Activated naive CD8-positive, alpha-beta T cell treated with anti-CD3 and anti-CD28 coated beads, Interleukin-2, amount 10 ng/mL, durations not matched to agents 7 days and 5 days (primary cell): ENCODE measurements at regions not wholly inside any gene's neighbourhood (a gene's known extent, or its start where the extent isn't known, plus 50 kb on each side); places are given as distances from the start of the nearest gene placed in this dataset.
"Not testable (repeated sequence)": the region's sequence is repeated elsewhere in the genome, so short reads cannot be mapped to it uniquely, and the experiment has no call there.

ENCODE experiments used
- ATAC-seq: fragments of 150-1000 bp; cut with Tn5 transposase; one replicate; pipeline ENCODE4 v1.10.0; 2021; ENCODE audit warnings: low read depth, moderate library complexity
- POLR2A ChIA-PET: fragments of 350-600 bp; sonication (Branson Sonifier 250); formaldehyde crosslinking; loops from one replicate; lab custom pipeline; 2021; ENCODE audit warnings: antibody characterized with exemption; lab: Charles Lee
- DNase-seq: peaks from one replicate; pipeline ENCODE4 v3.0.0; 2021
- H3K27ac Mint-ChIP-seq: one replicate; pipeline ENCODE4 v1.8.0; 2022; ENCODE audit warnings: mild to moderate bottlenecking, mixed read lengths
- H3K27me3 Mint-ChIP-seq: one replicate; pipeline ENCODE4 v1.8.0; 2022; ENCODE audit warnings: mild to moderate bottlenecking, moderate library complexity, mixed read lengths
- H3K36me3 Mint-ChIP-seq: one replicate; pipeline ENCODE4 v1.8.0; 2021; ENCODE audit warnings: mild to moderate bottlenecking, mixed read lengths
- H3K4me1 Mint-ChIP-seq: one replicate; pipeline ENCODE4 v1.8.0; 2021; ENCODE audit warnings: mixed read lengths
- H3K4me3 Mint-ChIP-seq: one replicate; pipeline ENCODE4 v1.8.0; 2022; ENCODE audit warnings: mild to moderate bottlenecking, moderate library complexity, mixed read lengths
- H3K9me3 Mint-ChIP-seq: one replicate; pipeline ENCODE4 v1.8.0; 2021; ENCODE audit warnings: mixed read lengths

DNA sequence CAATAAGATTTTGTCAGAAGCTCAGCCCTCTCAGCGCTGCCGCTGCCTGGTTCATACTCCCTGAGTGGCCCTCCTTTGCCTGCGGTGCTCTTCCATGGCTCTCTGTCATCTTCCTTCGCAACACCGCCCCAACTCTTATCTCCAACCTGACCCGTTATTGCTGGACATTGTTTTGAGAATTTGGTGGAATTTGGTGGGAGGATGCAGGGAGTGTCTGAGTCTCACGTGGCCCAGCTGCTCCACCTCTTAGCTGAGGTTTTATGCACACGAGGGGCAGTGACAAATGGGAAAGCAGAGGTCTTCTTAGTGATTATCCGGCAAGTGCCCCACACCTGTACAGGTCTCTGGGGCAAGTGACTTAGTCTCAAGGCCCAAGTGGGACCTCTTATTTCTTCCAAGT lies 97.5 kb upstream of the RPH3A start:
- no peak for ATAC-seq
- DNase-seq, result no peak
- Mint-ChIP-seq H3K4me3 (no peak overlapping the region), H3K9me3 (no peaks in the 10 kb centered on the region), H3K27ac (no peak overlapping the region), H3K4me1 (no peaks in the 10 kb centered on the region), H3K27me3 (peaks cover 14% of the 10 kb centered on the region), H3K36me3 (no peaks in the 10 kb centered on the region)
- POLR2A ChIA-PET, result no interaction called here

DNA sequence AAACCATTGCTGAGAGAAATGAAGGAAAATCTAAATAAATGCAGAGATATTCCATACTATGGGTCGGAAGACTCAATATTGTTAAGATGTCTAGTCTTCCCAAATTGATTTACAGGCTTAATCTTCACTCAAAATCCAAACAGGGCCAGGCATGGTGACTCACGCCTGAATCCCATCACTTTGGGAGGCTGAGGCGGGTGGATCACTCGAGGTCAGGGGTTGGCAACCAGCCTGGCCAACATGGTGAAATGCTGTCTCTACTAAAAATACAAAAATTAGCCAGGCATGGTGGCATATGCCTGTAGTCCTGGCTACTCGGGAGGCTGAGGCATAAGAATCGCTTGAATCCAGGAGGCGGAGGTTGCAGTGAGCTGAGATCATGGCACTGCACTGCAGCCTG lies 94.1 kb upstream of the RPH3A start:
- ATAC-seq, POLR2A ChIA-PET, H3K9me3 Mint-ChIP-seq, H3K4me3 Mint-ChIP-seq, H3K27ac Mint-ChIP-seq, DNase-seq, H3K36me3 Mint-ChIP-seq, H3K4me1 Mint-ChIP-seq: not testable (repeated sequence)
- peaks cover 23% of the 10 kb centered on the region for H3K27me3 Mint-ChIP-seq

DNA sequence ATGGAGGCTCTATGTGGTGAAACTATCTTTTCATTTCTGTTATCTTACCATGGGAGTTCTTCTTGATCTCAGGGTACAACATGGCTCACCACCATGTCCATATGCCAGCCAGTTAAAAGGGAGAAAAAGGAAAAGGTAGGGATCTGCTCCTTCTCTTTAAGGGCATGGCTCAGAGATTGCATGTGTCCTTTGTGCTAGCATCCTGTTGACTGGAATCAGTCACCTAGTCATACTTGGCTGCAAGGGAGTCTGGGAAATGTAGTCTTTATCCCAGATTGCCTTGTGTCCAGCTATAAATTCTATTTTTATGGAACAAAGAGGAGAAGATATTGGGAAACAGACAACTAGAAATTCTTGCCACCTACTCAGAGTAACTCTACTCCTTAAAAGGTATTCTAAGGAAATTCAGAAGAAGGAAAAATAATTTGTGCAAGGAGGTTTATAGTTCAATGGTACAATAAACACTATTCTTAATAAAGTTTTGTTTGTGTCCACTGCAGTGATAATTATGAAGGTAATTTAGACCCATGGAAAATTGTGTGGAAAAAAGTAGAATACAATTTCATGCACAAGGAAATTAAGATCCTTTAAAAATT lies 86.4 kb upstream of the RPH3A start:
- H3K27me3 Mint-ChIP-seq, result peaks cover 15% of the 10 kb centered on the region
- no peak for DNase-seq
- no peak overlapping the region for H3K27ac Mint-ChIP-seq
- H3K4me3 Mint-ChIP-seq, result no peak overlapping the region
- POLR2A ChIA-PET, result no interaction called here
- ATAC-seq, result no peak
- H3K4me1 Mint-ChIP-seq, result no peaks in the 10 kb centered on the region
- H3K9me3 Mint-ChIP-seq, result no peaks in the 10 kb centered on the region
- no peaks in the 10 kb centered on the region for H3K36me3 Mint-ChIP-seq

DNA sequence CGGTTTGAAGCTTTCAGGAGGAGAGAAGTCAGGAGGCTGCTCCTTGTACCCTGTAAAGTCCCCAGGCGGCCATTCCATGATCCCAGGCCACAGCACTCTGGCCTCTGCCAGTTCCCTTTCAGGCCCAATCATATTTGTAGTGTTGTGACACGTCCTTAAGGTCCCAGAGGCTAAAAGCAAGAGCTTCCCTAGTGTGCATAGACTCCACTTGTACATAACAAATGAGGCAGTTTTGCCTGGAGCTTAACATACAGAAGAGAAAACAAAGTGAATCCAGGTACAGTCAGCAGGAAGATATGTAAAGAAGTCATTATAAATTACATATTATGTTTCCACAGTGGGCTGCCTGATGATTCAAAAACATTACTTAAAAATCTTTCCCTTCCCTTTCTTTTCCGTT lies 81.1 kb upstream of the RPH3A start:
- H3K36me3 Mint-ChIP-seq, result no peaks in the 10 kb centered on the region

DNA sequence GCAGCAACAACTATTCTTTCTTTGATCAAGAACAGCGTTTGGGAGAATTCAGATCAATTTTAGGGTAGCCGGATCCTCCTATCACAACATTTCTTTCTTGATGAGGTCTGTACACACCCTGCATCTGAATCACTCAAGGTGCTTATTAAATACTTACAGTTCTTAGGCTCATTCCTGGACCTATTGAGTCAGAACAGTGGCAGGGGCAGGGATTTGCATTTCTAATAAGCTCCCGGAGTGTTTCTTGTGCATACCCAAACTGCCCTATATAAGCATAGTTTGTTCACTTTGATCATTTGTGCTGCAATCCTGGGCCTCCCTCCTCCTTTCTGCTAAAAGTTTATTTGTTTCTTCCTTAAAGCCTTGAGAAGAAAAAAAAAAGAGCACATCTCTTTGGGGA lies 80.5 kb upstream of the RPH3A start:
- Mint-ChIP-seq H3K27ac (no peak overlapping the region), H3K9me3 (no peaks in the 10 kb centered on the region), H3K36me3 (no peaks in the 10 kb centered on the region), H3K27me3 (peaks cover 9% of the 10 kb centered on the region), H3K4me1 (no peaks in the 10 kb centered on the region), H3K4me3 (no peak overlapping the region)
- ATAC-seq (no peak), DNase-seq (no peak)
- POLR2A ChIA-PET, result no interaction called here

More for the DNA sequence above, 81.1 kb upstream of the RPH3A start:
- no peak overlapping the region for H3K4me3 Mint-ChIP-seq
- H3K27ac Mint-ChIP-seq, result no peak overlapping the region
- no peak for DNase-seq
- POLR2A ChIA-PET, result no interaction called here
- ATAC-seq, result no peak
- peaks cover 9% of the 10 kb centered on the region for H3K27me3 Mint-ChIP-seq
- no peaks in the 10 kb centered on the region for H3K9me3 Mint-ChIP-seq
- no peaks in the 10 kb centered on the region for H3K4me1 Mint-ChIP-seq

DNA sequence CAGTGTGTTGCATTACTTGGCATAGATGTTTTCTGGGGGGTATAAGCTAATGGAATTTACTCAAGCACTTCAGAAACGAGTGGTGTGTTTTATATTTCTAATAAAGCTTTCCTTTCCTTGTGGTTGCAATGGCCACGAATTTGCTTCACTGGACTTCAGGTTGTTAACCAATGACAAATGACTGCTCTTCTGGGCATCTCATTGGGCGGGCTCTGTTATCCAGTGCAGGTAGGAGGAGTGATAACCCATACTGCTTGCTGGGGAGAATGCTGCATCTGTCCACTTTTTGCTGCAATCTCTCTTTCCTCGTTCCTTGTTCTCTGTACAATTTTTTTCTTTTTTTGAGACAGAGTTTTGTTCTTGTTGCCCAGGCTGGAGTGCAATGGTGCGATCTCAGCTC lies 80.0 kb upstream of the RPH3A start:
- POLR2A ChIA-PET, result no interaction called here
- ATAC-seq (no peak), DNase-seq (no peak)
- H3K27ac Mint-ChIP-seq, result no peak overlapping the region
- H3K4me1 Mint-ChIP-seq, result no peaks in the 10 kb centered on the region
- H3K9me3 Mint-ChIP-seq, result no peaks in the 10 kb centered on the region
- peaks cover 7% of the 10 kb centered on the region for H3K27me3 Mint-ChIP-seq
- H3K4me3 Mint-ChIP-seq, result no peak overlapping the region
- H3K36me3 Mint-ChIP-seq, result no peaks in the 10 kb centered on the region

DNA sequence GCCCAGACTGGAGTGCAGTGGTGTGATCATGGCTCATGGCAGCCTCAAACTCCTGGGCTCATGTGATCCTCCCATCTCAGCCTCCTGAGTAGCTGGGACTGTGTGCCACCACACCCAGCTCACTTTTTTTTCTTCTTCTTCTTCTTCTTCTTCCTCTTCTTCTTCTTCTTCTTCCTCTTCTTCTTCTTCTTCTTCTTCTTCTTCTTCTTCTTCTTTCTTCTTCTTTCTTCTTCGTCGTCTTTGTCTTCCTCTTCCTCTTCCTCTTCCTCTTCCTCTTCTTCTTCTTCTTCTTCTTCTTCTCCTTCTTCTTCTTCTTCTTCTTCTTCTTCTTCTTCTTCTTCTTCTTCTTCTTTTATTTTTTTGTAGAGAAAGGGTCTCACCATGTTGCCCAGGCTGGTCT lies 78.8 kb upstream of the RPH3A start:
- ATAC-seq, POLR2A ChIA-PET, H3K27me3 Mint-ChIP-seq, DNase-seq, H3K4me1 Mint-ChIP-seq, H3K27ac Mint-ChIP-seq, H3K36me3 Mint-ChIP-seq, H3K4me3 Mint-ChIP-seq, H3K9me3 Mint-ChIP-seq: not testable (repeated sequence)

DNA sequence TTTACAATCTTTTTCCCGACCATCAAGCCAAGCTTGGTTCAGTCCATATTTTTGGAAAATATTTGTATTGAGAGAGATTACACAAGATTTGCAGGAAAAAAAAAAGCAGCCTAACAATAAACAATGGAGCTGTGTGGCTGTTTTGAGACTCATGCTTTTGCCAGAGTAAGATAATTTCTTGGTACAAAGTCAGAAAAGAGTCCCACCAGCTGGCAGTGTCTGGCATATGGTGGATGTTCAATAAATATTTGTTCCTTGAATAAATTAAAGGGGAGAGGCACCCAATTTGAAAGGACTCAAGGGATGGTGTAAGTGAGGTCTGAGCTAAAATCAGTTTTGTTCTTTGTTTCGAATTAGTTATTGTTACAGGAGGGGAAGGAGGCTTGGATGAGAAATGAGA lies 78.1 kb upstream of the RPH3A start:
- peaks cover 3% of the 10 kb centered on the region for H3K27me3 Mint-ChIP-seq
- H3K4me1 Mint-ChIP-seq, result no peaks in the 10 kb centered on the region
- no peak overlapping the region for H3K27ac Mint-ChIP-seq
- ATAC-seq (no peak), DNase-seq (no peak)
- POLR2A ChIA-PET, result no interaction called here
- no peak overlapping the region for H3K4me3 Mint-ChIP-seq
- no peaks in the 10 kb centered on the region for H3K9me3 Mint-ChIP-seq
- no peaks in the 10 kb centered on the region for H3K36me3 Mint-ChIP-seq

DNA sequence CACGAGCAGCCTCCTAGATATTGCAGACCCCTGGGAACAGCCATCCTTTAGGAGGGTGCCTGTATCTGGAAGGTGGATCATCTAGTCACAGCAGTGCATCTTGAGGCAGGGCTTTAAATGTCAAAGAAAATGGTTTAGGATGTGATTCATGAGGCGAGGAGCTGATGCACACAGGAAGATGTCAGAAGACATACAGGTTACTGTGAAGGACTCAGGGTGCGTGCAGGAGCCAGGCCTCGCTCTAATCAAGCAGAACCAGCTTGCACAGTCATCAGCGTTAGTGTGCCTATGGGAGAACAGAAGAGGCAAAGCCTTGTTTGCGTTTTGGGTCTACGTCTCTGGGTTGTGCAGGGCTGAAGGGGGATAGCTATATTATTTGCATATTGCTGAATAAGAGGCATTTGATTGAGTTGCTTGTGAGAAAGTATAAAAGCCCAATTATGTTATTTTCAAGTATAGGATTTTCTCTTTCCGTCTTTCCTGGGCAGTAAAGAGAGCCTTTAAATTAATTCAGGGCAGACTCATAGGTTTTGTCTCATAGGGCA lies 77.3 kb upstream of the RPH3A start:
- Mint-ChIP-seq H3K4me1 (no peaks in the 10 kb centered on the region), H3K27ac (no peak overlapping the region), H3K9me3 (no peaks in the 10 kb centered on the region), H3K36me3 (no peaks in the 10 kb centered on the region), H3K27me3 (peaks cover 3% of the 10 kb centered on the region), H3K4me3 (no peak overlapping the region)
- DNase-seq (no peak), ATAC-seq (no peak)
- POLR2A ChIA-PET, result no interaction called here

DNA sequence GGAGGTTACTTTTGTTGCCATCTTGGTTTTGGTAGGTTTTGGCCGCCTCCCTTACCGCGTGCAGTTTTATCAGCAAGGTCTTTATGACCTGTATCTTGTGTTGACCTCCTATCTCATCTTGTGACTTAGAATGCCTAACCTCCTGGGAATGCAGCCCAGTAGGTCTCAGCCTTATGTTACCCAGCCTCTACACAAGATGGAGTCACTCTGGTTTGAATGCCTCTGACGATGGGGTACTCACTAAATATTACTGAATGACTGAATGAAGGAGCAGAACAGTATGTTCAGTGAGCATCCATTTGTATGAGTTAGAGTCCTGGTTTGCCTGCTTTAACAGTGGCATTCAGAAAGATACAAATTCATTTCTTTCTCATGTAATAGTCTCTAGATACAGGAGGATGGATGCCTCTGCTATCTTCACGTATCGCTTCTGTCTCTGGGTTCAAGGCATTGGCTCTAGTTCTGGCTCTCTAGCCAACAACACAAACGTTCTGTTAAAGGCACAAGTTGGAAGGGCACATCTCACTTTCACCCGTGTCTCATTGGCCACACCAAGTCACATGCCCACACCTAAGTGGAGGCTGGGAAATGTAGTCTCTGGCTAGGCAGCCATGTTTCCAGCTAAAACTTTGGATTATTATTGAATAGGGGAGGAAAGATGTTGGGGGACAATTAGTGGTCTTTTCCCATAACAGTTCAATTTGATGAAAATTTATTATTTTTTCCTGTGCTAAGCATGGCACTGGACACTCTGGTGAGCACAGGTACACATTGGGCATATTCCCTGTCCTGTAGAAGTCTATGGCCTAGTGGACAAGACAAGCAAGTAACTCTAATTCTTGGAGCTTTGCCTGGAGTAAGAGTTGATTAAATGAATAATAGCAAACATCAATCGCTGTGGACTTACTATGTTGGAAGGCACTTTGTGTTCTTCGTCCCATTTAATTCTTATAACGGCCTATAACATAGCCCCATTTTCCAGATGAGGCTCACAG lies 75.2 kb upstream of the RPH3A start:
- no peak overlapping the region for H3K27ac Mint-ChIP-seq
- H3K36me3 Mint-ChIP-seq, result no peaks in the 10 kb centered on the region
- ATAC-seq, result no peak
- no peak overlapping the region for H3K4me3 Mint-ChIP-seq
- peaks cover 2% of the 10 kb centered on the region for H3K9me3 Mint-ChIP-seq
- H3K27me3 Mint-ChIP-seq, result peaks cover 3% of the 10 kb centered on the region
- no peaks in the 10 kb centered on the region for H3K4me1 Mint-ChIP-seq
- POLR2A ChIA-PET, result no interaction called here
- no peak for DNase-seq

DNA sequence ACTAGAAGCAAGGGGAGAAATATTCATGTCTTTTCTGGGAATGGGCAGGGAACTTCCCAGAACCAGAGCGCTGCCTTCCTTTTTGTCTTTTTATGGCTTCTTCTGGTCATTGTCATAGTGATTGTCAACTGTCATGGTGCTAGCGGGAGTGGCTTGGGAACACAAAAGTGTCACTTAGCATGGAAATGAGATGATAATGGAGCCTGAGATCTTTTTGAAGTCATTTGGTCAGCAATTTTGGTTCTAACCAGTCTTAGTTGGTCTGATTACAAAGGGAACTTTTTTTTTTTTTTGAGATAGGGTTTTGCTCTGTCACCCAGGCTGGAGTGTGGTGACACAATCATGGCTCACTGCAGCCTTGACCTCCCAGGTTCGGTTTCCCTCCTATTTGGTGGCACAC lies 62.7 kb upstream of the RPH3A start:
- H3K4me1 Mint-ChIP-seq, result no peaks in the 10 kb centered on the region
- H3K36me3 Mint-ChIP-seq, result no peaks in the 10 kb centered on the region
- ATAC-seq (no peak), DNase-seq (no peak)
- POLR2A ChIA-PET, result no interaction called here
- no peaks in the 10 kb centered on the region for H3K9me3 Mint-ChIP-seq
- H3K27ac Mint-ChIP-seq, result no peak overlapping the region
- H3K27me3 Mint-ChIP-seq, result peaks cover 4% of the 10 kb centered on the region
- H3K4me3 Mint-ChIP-seq, result no peak overlapping the region

DNA sequence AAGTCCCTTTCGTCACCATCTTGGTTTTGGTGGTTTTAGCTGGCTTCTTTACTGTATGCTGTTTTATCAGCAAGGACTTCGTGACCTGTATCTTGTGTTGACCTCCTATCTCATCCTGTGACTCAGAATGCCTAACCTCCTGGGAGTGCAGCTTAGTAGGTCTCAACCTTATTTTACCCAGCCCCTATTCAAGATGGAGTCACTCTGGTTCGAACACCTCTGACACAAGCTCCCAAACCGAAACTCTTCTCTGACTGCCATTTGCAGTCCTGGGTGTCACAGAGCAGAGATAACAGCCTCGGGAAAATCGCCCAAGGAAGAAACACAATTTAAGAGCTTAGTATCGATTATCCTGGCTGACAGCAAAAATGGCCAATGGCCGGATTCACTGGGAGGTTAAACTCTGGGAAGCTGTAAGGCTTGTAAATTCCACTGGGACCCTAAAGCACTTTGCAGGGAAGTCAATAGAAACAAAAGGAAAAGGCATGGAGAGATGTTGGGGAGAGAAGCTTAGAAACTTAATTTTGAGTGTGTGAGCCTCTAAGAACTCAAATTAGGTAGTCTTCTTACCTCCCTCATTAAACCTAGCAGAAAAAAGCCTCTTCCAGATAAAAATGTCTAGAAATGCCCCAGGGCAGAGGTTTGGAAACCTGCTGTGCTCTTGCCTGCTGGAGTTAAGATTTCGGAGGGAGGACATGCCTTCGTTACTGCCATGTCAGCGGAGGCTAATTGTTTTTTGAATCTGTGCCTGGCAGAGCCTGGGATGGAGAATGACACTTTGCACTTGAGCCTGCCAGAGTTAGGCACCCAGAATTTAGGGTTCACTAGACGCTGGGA lies 56.5 kb upstream of the RPH3A start:
- Mint-ChIP-seq H3K9me3 (no peaks in the 10 kb centered on the region), H3K4me3 (no peak overlapping the region)
- POLR2A ChIA-PET, result no interaction called here

DNA sequence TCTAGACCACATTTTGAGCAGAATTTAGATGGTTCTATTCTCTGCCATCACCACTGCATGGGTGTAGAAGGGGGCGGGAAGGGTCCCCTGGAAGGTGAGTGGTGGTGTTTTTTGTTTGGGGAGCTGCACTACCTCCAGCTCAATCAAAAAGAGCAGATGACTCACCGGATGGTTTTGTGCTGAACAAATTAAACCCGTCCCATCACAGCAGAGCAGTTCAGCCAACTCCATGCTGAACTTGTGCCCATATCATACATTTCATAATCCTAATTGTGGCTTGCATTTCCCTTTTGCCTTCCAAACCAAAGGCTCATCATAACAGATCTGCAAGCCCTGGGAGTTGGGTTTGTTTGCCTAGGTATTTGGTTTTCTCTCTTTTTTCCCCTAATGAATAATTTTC lies 53.0 kb upstream of the RPH3A start:
- Mint-ChIP-seq H3K4me1 (no peaks in the 10 kb centered on the region), H3K9me3 (no peaks in the 10 kb centered on the region), H3K27ac (no peak overlapping the region), H3K4me3 (no peak overlapping the region), H3K27me3 (peaks cover 14% of the 10 kb centered on the region), H3K36me3 (no peaks in the 10 kb centered on the region)
- POLR2A ChIA-PET, result no interaction called here
- DNase-seq (no peak), ATAC-seq (no peak)

More for the DNA sequence above, 56.5 kb upstream of the RPH3A start:
- no peak for DNase-seq
- no peak for ATAC-seq
- Mint-ChIP-seq H3K4me1 (no peaks in the 10 kb centered on the region), H3K27me3 (peaks cover 6% of the 10 kb centered on the region), H3K27ac (no peak overlapping the region), H3K36me3 (no peaks in the 10 kb centered on the region)
